A673 (cell line): ENCODE measurements at regions not wholly inside any gene's neighbourhood (a gene's known extent, or its start where the extent isn't known, plus 50 kb on each side); places are given as distances from the start of the nearest gene placed in this dataset.

Source experiments
- CTCF ChIP-seq: fragments of 300-800, 200-600 bp; sonication (generic); conservative IDR thresholded peaks from 2 replicates; pipeline ENCODE4 v1.5.1; 2017; ENCODE audit warnings: low read depth, mild to moderate bottlenecking, antibody characterized with exemption, low read length, moderate library complexity, mixed read lengths
- EZH2 ChIP-seq: fragments of 200-600 bp; sonication (generic); IDR thresholded peaks from 2 replicates; pipeline ENCODE4 v1.6.1; 2017; ENCODE audit warnings: borderline replicate concordance, low read depth, mild to moderate bottlenecking, mixed read lengths, antibody characterized with exemption, low read length; ENCODE audit not compliant: poor library complexity, severe bottlenecking

GRCh38 chr7:36037121-36037662 is 115.9 kb upstream of the EEPD1 start:
- no peak for TF ChIP-seq CTCF
- TF ChIP-seq EZH2, result no peak
